HepG2 (cell line): ENCODE measurements at regions not wholly inside any gene's neighbourhood (a gene's known extent, or its start where the extent isn't known, plus 50 kb on each side); places are given as distances from the start of the nearest gene placed in this dataset.

Source experiments
- ATAC-seq: fragments of 200-7000 bp; cut with Tn5 transposase; 3 replicates; pipeline ENCODE4 v1.9.1; 2020; ENCODE audit warnings: mild to moderate bottlenecking, moderate library complexity
- BruUV-seq: library from RNA; stranded (reverse); fragments of 400-500 nt; replicated peaks from 2 replicates; lab custom pipeline; 2021; lab: Mats Ljungman, UMichigan
- CTCF ChIA-PET: fragments of 300-600 bp; formaldehyde crosslinking; extraction: SDS; loops from one replicate; lab custom pipeline; 2021; ENCODE audit warnings: low total read pairs, inconsistent platforms, low intra/inter-chr PET ratio; lab: Yijun Ruan, JAX
- POLR2A ChIA-PET: fragments of 350-600 bp; sonication (Branson Sonifier 250); formaldehyde crosslinking; loops from one replicate; lab custom pipeline; 2020; ENCODE audit warnings: antibody characterized with exemption, inconsistent platforms; lab: Yijun Ruan, JAX
- DNase-seq: peaks from one replicate; pipeline ENCODE4 v3.0.0-alpha.2; 2015; ENCODE audit warnings: low spot score
- FAIRE-seq: peaks from 3 replicates; lab custom pipeline; 2011; peaks lifted over from hg19 to GRCh38; lab: Jason Lieb, UNC
- H2AFZ ChIP-seq: one replicate; pipeline ENCODE4 v1.6.1; 2011; ENCODE audit warnings: low read length, inconsistent platforms
- H3K27ac ChIP-seq: fragments of 300-600 bp; 3 replicates; pipeline ENCODE4 v1.8.0; 2011; ENCODE audit warnings: mixed run types, mild to moderate bottlenecking, mixed read lengths, low read length, inconsistent platforms; ENCODE audit not compliant: insufficient read depth; ENCODE audit errors: extremely low read length
- H3K27me3 ChIP-seq, 2 experiments: fragments of 200-600 bp in 1 of 2; 2 replicates in 1 of 2; 3 replicates in 1 of 2; pipeline versions ENCODE4 v1.6.0 to v1.8.0; 2011; ENCODE audit warnings: low read length in 2 of 2, mild to moderate bottlenecking in 2 of 2, moderate library complexity in 2 of 2, inconsistent platforms in 1 of 2; ENCODE audit not compliant: insufficient read depth in 2 of 2, control insufficient read depth in 1 of 2
- H3K36me3 ChIP-seq, 2 experiments: fragments of 200-600 bp in 1 of 2; replicated peaks in 1 of 2; 2 replicates in 1 of 2; 3 replicates in 1 of 2; pipeline versions ENCODE4 v1.5.1 to v1.8.0; 2011; ENCODE audit warnings: low read length in 2 of 2, inconsistent platforms in 1 of 2; ENCODE audit not compliant: insufficient read depth in 2 of 2, control insufficient read depth in 1 of 2
- H3K4me1 ChIP-seq: 2 replicates; pipeline ENCODE4 v1.5.1; 2012; ENCODE audit warnings: low read length, inconsistent platforms; ENCODE audit not compliant: insufficient read depth
- H3K4me2 ChIP-seq: 2 replicates; pipeline ENCODE4 v1.6.0; 2011; ENCODE audit warnings: low read depth, low read length, inconsistent platforms
- H3K4me3 ChIP-seq, 3 experiments: fragments of 200-600 bp in 1 of 3; sonication (generic), shearing (Covaris generic) in 1 of 3; replicated peaks in 1 of 3; 2 replicates each; pipeline ENCODE4 v1.5.1; 2011 to 2016; ENCODE audit warnings: low read length in 3 of 3, inconsistent platforms in 2 of 3, low read depth in 2 of 3, mild to moderate bottlenecking in 2 of 3, control low read depth in 1 of 3, mixed read lengths in 1 of 3; ENCODE audit not compliant: insufficient read depth in 1 of 3
- H3K79me2 ChIP-seq: one replicate; pipeline ENCODE4 v1.6.1; 2011; ENCODE audit warnings: low read length, inconsistent platforms; ENCODE audit not compliant: insufficient read depth
- H3K9ac ChIP-seq: 2 replicates; pipeline ENCODE4 v1.6.0; 2011; ENCODE audit warnings: mild to moderate bottlenecking, low read depth, low read length, inconsistent platforms; ENCODE audit not compliant: insufficient read depth
- H3K9me3 ChIP-seq: 2 replicates; pipeline ENCODE4 v1.5.1; 2012; ENCODE audit warnings: mild to moderate bottlenecking, low read length
- H4K20me1 ChIP-seq: 2 replicates; pipeline ENCODE4 v1.6.0; 2011; ENCODE audit warnings: inconsistent platforms, mild to moderate bottlenecking, low read length, moderate library complexity; ENCODE audit not compliant: insufficient read depth
- ARNTL ChIP-seq: sonication (generic); formaldehyde crosslinking; IDR thresholded peaks from 2 replicates; pipeline ENCODE4 v1.4.0; 2020; ENCODE audit warnings: mild to moderate bottlenecking, missing genetic modification reagents
- ATF1 ChIP-seq: IDR thresholded peaks from 2 replicates; pipeline ENCODE4 v1.6.1; 2016; ENCODE audit warnings: mild to moderate bottlenecking, control low read depth
- JUNB ChIP-seq: sonication (generic); formaldehyde crosslinking; IDR thresholded peaks from 2 replicates; pipeline ENCODE4 v1.8.0; 2022; ENCODE audit warnings: missing genetic modification reagents, mild to moderate bottlenecking, borderline replicate concordance
- KDM1A ChIP-seq: IDR thresholded peaks from 2 replicates; pipeline ENCODE4 v1.6.1; 2016; ENCODE audit warnings: missing compliant biosample characterization
- REPIN1 ChIP-seq: sonication (generic); formaldehyde crosslinking; IDR thresholded peaks from 2 replicates; pipeline ENCODE4 v1.8.0; 2022; ENCODE audit warnings: missing genetic modification reagents, low read depth, mild to moderate bottlenecking, borderline replicate concordance
- TSC22D2 ChIP-seq: sonication (generic); formaldehyde crosslinking; IDR thresholded peaks from 2 replicates; pipeline ENCODE4 v1.5.1; 2020; ENCODE audit warnings: missing genetic modification reagents, mild to moderate bottlenecking, borderline replicate concordance
- ZBTB7B ChIP-seq: sonication (generic); formaldehyde crosslinking; IDR thresholded peaks from 2 replicates; pipeline ENCODE4 v1.4.0; 2020; ENCODE audit warnings: missing genetic modification reagents
- ZFP62 ChIP-seq: sonication (generic); formaldehyde crosslinking; IDR thresholded peaks from 2 replicates; pipeline ENCODE4 v1.4.0; 2020; ENCODE audit warnings: missing genetic modification reagents
- ZNF251 ChIP-seq: sonication (generic); formaldehyde crosslinking; IDR thresholded peaks from 2 replicates; pipeline ENCODE4 v1.9.0; 2021; ENCODE audit warnings: mild to moderate bottlenecking, missing genetic modification reagents
- WGBS: methylation state at CpG from one replicate; pipeline ENCODE4 v1.1.6; 2017; ENCODE audit warnings: low lambda C conversion rate; 5-methylcytosine and 5-hydroxymethylcytosine counted together
- in situ Hi-C: cut with HindIII; loops from 2 replicates; pipeline ENCODE4 v1.10.0; 2017; ENCODE audit warnings: low pct_unique_long_range_greater_than_20kb; ENCODE audit not compliant: extremely low pct_ligation_motif_present
- intact Hi-C: fragments of 100-400 bp; cut with micrococcal nuclease; formaldehyde crosslinking; loops from one replicate; pipeline ENCODE4 v1.10.0; 2022; ENCODE audit not compliant: unreplicated experiment
- TF ChIP-seq, protein P1 (sequence below): sonication (generic); formaldehyde crosslinking; conservative IDR thresholded peaks from 2 replicates; pipeline ENCODE4 v1.4.0; 2020; ENCODE audit warnings: missing genetic modification reagents
- TF ChIP-seq, protein P2 (sequence below): sonication (generic); formaldehyde crosslinking; IDR thresholded peaks from 2 replicates; pipeline ENCODE4 v1.4.0; 2020; ENCODE audit warnings: mild to moderate bottlenecking, missing genetic modification reagents, borderline replicate concordance
- TF ChIP-seq, protein P3 (sequence below): sonication (generic); formaldehyde crosslinking; IDR thresholded peaks from 2 replicates; pipeline ENCODE4 v1.4.0; 2020; ENCODE audit warnings: missing genetic modification reagents, borderline replicate concordance
- TF ChIP-seq, protein P4 (sequence below): sonication (generic); formaldehyde crosslinking; IDR thresholded peaks from 2 replicates; pipeline ENCODE4 v1.8.1; 2023; ENCODE audit warnings: mild to moderate bottlenecking, moderate library complexity, missing genetic modification reagents

DNA sequence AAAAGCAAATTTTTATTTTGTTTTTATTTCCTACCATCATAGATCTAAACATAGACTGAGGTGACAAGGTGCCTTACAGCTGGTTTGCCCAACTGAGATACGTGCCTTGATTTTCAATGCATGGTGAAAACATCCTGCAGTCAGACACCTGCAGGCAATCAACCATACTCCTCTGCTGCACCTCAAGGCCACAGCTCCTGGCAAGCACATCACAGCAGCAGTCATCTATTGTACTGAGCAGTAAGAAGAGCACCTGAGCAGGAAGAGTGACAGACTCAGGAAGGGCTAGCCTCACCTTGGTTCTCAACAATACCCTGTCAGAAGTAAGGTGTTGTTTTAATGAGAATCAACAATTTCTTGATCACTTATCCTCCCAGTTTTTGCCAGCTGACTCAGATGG is 1206.8 kb upstream of the NRXN1 start (continued):
- TF ChIP-seq, protein P1, sequence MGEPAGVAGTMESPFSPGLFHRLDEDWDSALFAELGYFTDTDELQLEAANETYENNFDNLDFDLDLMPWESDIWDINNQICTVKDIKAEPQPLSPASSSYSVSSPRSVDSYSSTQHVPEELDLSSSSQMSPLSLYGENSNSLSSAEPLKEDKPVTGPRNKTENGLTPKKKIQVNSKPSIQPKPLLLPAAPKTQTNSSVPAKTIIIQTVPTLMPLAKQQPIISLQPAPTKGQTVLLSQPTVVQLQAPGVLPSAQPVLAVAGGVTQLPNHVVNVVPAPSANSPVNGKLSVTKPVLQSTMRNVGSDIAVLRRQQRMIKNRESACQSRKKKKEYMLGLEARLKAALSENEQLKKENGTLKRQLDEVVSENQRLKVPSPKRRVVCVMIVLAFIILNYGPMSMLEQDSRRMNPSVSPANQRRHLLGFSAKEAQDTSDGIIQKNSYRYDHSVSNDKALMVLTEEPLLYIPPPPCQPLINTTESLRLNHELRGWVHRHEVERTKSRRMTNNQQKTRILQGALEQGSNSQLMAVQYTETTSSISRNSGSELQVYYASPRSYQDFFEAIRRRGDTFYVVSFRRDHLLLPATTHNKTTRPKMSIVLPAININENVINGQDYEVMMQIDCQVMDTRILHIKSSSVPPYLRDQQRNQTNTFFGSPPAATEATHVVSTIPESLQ (CRISPR knock-in tag), result no peak
- no peak for TF ChIP-seq ZBTB7B (CRISPR knock-in tag)
- no peak for TF ChIP-seq ZFP62
- TF ChIP-seq ATF1 (CRISPR knock-in tag), result no peak

DNA sequence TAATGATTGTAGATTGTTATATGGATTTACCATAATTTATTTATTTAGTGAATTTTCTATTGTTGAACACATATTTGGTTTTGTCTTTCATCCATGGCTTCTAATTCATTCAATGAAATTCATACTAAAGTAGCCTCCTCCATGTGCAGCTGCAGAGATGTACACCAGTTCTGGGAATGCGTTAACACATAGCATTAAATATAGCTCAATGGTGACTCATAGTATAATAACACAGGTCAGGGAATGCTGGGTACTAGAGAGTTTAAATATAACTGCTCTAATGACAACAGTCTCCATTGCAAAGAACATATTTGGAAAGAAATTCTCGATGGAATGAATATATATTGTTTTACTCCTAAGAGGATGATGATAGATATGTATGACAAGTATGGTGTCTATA is 1190.2 kb upstream of the NRXN1 start:
- WGBS, result 0% methylated on average over 2 of the region's 2 CpGs
- BruUV-seq, result no TSS peak
- Histone ChIP-seq H3K9me3 (peaks cover 37% of the 10 kb centered on the region), H3K27me3 (no peaks in the 10 kb centered on the region), H3K36me3 (no peaks in the 10 kb centered on the region), H3K4me2 (no peak overlapping the region), H3K79me2 (no peaks in the 10 kb centered on the region), H3K27ac (no peak overlapping the region), H3K9ac (no peak overlapping the region), H3K4me3 (no peak overlapping the region), H2AFZ (no peak overlapping the region), H4K20me1 (no peaks in the 10 kb centered on the region), H3K4me1 (no peaks in the 10 kb centered on the region)
- no peak for FAIRE-seq
- no peak for ATAC-seq
- in situ Hi-C loops, result no loop called here
- DNase-seq, result no peak
- ChIA-PET CTCF (no interaction called here), POLR2A (no interaction called here)
- no peak for TF ChIP-seq ZNF251 (CRISPR knock-in tag)
- no peak for TF ChIP-seq JUNB (CRISPR knock-in tag)
- no peak for TF ChIP-seq ARNTL
- TF ChIP-seq TSC22D2 (CRISPR knock-in tag), result no peak
- TF ChIP-seq, protein P2, sequence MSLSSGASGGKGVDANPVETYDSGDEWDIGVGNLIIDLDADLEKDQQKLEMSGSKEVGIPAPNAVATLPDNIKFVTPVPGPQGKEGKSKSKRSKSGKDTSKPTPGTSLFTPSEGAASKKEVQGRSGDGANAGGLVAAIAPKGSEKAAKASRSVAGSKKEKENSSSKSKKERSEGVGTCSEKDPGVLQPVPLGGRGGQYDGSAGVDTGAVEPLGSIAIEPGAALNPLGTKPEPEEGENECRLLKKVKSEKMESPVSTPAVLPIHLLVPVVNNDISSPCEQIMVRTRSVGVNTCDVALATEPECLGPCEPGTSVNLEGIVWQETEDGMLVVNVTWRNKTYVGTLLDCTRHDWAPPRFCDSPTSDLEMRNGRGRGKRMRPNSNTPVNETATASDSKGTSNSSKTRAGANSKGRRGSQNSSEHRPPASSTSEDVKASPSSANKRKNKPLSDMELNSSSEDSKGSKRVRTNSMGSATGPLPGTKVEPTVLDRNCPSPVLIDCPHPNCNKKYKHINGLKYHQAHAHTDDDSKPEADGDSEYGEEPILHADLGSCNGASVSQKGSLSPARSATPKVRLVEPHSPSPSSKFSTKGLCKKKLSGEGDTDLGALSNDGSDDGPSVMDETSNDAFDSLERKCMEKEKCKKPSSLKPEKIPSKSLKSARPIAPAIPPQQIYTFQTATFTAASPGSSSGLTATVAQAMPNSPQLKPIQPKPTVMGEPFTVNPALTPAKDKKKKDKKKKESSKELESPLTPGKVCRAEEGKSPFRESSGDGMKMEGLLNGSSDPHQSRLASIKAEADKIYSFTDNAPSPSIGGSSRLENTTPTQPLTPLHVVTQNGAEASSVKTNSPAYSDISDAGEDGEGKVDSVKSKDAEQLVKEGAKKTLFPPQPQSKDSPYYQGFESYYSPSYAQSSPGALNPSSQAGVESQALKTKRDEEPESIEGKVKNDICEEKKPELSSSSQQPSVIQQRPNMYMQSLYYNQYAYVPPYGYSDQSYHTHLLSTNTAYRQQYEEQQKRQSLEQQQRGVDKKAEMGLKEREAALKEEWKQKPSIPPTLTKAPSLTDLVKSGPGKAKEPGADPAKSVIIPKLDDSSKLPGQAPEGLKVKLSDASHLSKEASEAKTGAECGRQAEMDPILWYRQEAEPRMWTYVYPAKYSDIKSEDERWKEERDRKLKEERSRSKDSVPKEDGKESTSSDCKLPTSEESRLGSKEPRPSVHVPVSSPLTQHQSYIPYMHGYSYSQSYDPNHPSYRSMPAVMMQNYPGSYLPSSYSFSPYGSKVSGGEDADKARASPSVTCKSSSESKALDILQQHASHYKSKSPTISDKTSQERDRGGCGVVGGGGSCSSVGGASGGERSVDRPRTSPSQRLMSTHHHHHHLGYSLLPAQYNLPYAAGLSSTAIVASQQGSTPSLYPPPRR, result no peak
- TF ChIP-seq, protein P3, sequence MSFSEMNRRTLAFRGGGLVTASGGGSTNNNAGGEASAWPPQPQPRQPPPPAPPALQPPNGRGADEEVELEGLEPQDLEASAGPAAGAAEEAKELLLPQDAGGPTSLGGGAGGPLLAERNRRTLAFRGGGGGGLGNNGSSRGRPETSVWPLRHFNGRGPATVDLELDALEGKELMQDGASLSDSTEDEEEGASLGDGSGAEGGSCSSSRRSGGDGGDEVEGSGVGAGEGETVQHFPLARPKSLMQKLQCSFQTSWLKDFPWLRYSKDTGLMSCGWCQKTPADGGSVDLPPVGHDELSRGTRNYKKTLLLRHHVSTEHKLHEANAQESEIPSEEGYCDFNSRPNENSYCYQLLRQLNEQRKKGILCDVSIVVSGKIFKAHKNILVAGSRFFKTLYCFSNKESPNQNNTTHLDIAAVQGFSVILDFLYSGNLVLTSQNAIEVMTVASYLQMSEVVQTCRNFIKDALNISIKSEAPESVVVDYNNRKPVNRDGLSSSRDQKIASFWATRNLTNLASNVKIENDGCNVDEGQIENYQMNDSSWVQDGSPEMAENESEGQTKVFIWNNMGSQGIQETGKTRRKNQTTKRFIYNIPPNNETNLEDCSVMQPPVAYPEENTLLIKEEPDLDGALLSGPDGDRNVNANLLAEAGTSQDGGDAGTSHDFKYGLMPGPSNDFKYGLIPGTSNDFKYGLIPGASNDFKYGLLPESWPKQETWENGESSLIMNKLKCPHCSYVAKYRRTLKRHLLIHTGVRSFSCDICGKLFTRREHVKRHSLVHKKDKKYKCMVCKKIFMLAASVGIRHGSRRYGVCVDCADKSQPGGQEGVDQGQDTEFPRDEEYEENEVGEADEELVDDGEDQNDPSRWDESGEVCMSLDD (CRISPR knock-in tag), result no peak
- no peak for TF ChIP-seq REPIN1 (CRISPR knock-in tag)
- no peak for TF ChIP-seq KDM1A (CRISPR knock-in tag)
- TF ChIP-seq, protein P4, sequence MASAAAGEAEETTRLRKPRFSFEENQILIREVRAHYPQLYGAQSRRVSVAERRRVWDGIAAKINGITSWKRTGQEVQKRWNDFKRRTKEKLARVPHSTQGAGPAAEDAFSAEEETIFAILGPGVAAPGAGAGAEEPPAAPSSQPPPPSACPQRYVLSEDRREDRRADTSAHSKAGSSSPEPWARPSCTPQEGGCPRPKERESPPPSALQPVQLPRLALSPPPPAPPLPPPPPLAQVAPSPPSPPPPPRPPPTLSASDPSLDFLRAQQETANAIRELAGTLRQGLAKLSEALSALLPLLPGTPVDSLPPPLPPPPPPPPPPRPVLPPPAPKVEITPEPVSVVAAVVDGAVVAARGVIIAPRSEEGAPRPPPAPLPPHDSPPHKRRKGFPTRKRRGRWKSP (CRISPR knock-in tag), result no peak
- intact Hi-C loops, result no loop called here
